Hepatic stellate cell (primary cell): ENCODE measurements at regions not wholly inside any gene's neighbourhood (a gene's known extent, or its start where the extent isn't known, plus 50 kb on each side); places are given as distances from the start of the nearest gene placed in this dataset.

Source experiments
- DNase-seq: peaks from one replicate; pipeline ENCODE4 v3.0.0; 2011; ENCODE audit warnings: low spot score

GRCh38 chr14:100658181-100658886, 68.4 kb upstream of the DLK1 start:
- DNase-seq, result no peak

- DNase-seq, result no peak
Measured at GRCh38 chr14:100659345-100660001, 67.2 kb upstream of the DLK1 start.

DNA sequence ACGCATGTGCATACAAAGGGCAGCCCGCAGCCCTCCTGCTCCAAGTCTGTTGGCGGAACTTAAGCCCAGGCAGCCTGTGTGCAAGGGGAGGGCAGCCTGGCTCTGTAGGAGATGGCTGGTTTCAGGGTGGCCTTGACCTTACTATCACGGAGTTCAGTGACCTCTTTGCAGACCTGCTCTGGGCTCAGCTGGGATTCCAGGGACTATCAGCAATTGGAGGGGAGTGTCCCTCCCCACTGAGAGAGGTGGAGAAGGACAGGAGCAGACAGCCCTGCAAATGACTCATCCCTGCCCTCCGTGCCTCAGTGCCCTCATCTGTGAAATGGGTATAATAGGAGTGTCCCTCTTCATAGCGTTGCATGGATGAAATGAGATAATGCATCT, 66.2 kb upstream of the DLK1 start:
- no peak for DNase-seq

DNA sequence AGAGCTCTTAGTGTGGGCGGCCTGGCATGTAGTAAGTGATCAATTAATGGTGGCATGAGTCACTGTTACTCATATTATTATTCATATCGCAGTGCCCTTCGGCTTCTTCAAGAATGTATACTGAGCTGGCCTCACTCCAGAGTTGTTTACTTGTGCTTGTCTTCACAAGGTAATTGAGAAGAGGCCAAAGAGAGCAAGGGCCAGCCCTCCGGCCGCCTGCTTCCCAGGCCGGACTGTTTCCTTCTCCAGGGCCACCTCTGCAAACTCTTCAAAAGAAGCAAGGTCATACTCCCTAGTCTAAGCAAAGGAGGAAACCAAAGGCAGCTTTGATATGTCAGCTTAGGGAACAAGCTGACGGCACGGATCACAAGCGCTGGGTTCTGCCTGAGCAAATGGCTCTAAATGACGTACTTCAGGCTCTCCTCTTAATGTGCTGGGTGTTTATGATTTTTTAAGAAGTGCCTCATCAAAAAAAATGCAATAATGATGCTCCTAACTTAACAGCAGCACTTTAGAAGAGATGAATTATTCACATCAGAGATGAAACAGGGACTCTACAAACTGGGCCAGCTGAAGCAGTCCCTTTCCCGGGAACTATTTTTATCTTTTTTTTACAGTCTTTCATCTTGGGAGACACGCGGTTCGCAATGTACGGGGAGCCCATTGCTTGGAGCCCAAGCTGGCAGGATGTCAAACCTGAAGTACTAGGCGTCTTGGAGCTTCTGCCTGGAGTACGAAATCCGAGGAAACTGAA, 65.6 kb upstream of the DLK1 start:
- no peak for DNase-seq

DNA sequence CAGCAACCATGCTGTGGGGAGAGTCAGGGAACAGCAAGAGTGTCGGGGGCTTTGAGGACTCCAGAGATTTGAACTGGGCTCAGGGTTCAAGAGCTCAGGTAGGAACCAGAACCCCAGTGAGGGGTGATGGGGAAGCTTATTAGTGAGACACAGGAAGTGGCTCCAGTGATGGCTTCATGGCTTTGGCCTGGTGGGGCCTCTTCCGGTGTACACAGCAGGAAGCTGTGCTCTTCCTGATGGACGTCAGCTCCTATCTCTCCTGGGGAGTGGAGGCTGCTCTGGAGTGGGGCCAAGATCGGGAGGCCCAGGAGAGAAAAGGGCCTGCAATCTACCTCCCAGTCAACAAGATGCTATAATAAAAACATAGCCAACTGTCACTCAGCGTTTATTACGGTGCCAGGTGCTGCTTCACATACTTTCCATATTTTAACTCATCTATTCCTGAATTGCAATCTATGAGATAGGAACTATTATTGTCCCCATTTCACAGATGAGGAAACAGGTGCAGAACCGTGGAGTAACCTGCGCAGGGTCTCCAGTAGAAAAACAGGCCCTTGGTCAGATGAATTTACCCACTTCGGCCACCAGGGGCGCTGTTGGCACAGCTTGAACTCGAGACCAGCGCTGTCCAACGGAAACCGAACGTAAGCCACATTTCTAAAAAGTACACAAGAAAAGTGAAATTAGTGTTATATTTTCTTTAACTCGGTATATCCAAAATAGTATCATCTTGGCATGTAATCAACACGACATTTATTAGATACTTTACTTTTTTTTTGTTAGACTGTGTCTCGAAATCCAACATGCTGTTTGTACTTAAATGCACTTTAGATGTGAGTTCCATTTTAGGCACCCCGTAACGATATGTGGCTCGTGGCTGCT, 63.6 kb upstream of the DLK1 start:
- DNase-seq, result peak; percentile 72

DNA sequence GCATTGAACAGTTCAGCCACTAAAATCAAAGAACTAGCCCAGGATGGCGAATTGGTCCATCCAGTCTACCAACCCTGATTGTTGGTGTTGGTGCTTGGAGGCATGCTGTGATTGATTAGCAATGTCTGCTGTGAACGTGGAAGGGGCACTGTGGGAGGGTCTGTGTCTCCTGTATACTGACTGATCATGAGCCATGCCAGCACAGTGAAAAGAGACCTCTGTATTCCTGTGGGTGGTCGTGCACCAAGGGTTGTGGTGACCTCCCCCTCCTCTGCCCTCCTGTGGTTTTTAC, 63.0 kb upstream of the DLK1 start:
- DNase-seq, result no peak

- no peak for DNase-seq
Measured at GRCh38 chr14:100664231-100664630, 62.5 kb upstream of the DLK1 start.

DNA sequence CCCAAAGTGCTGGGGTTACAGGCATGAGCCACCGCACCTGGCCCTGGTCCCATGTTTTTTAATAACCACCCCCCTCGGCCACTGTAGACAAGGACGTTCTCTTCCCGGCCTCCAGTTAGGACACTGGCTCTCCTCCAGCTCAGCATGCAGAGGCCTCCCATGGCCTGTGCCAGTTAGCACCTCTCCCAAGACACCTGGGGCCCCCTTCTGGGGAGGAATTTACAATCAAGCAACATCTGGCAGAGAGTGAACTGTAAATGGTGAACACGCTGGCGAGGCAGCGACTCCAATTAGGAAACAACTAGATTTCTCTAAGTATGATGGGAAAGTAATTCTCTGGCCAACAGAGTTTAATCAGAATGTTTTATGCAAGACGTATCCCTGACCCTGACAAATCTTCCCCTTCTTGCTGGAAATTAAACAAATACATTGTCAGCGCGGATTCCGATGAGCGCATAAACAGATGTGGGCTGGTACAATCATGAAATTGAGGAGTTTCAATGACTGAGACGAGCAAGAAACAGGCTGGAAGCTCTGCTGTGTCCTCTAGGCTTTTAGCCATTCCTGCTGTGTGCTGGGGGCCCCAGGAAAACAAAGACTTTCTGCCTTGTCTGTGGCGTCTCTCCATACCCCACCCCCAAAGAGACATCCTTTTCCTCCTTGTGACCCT, 61.7 kb upstream of the DLK1 start:
- DNase-seq, result no peak

DNA sequence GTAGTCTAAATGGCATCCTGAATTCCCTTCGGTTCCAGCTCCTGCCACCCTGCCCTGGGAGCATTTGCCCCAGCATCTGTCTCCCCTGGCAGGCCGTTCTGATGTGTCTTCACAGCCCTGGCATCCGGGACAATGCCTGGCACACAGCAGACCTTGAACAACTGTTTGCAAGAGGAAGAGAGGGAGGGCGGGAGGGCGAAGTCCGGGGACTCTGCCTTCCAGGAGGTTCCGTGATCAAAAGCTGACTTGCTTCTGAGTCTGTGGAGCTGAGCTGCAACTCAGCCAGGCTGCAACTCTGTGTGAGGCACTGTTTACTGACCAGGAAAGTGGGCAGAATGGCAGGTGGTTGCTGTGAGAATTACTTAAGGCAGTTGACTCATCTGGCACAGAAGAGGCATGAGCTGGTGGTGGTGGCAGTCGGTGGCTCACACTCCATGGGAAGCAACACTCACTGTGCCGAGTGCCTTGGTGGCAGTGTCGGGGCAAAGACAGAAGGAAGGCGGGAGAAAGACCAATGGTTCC, 61.1 kb upstream of the DLK1 start:
- DNase-seq, result no peak

GRCh38 chr14:100666403-100666802, 60.3 kb upstream of the DLK1 start:
- no peak for DNase-seq

- no peak for DNase-seq
Measured at GRCh38 chr14:100666851-100667250, 59.8 kb upstream of the DLK1 start.

DNA sequence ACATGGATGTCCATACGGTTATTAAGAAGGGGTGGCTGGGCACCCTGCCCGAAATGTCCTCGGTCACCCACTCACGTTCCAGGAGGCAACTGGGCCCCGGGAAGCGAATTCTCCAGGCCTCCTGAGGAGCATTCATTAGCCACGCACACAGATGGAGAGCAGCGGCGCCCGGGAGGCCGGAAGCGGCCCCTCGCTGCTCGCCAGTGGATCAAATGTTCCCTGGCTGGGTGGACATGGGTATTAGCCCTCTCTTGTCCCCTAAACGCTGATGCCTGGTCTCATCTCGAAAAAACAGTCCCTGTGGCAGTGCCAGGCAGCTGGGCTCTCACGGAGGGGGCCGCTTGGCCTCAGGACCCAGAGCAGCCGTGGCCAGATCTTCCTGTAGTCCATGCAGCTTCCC, 59.0 kb upstream of the DLK1 start:
- DNase-seq, result no peak

DNA sequence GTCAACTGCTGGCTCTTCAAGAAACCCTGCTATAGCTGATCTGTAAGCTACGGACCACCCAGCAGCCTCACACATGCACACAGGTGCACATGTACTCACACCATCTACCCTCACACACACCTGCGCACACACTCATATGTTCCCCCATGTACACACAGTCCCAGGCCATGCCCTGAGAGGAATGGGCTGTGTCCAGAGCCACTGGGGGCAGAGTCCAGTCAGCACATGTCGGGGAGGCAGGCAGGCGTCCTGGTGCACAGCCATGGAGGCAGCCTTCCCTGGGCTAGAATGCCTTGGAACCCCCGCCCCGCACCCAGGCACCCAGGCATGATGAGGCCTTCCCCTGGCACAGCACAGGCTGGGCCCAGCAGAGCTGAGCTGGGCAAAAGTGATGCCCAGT, 58.3 kb upstream of the DLK1 start:
- DNase-seq, result no peak

- no peak for DNase-seq
Measured at GRCh38 chr14:100669011-100669412, 57.7 kb upstream of the DLK1 start.

DNA sequence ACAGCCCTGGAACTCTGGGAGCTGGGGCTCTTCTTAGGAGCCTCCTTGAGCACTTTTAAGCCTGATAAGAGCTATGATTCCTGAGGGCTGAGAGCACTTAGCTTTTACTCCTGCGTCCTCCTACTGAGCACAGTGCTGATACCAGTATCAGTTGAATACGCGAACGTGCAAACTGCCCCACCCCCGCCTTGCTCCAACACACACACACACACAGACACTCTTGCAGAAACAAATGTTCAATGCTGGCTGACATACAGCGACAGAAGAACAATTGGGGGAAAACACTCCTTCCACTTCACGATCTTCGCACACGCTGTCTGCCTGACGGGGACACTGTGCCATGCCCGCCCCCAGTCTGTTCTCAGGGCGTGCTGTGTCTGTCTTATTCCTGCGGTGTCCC, 57.2 kb upstream of the DLK1 start:
- no peak for DNase-seq

DNA sequence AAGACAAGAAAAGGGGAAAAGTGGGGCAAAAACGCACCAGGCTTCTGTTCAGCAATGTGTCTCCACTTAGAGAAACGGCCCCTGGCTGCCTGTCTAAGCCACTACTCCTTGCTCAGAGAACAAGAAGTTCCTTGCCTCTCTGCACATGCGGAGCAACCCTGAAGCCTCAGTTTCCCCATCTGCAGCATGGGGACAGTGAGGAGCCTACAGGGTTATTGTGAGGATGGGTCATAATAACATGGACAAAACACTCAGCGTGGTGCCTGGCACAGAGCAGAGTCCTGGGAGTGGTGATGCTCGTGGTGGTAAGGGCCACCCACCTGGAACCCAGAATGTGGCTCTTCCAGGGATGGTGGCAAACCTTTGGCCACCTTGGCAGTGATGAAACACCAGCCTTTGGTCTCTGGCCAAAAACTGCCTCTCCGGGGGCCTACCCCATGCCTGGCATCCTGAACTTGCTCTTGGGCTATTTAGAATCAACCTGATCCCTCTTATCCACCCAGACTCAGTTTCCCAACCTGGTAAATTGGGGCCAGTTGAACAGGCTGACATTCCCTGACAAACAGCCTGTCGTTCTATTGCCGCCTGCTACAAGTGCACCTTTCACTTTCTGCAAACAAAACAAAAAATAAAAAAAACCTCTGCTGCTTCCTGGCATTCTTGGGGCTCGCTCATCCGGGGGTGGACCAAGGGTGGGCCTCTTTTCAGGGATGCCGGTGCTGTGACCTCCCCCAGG, 56.5 kb upstream of the DLK1 start:
- no peak for DNase-seq

DNA sequence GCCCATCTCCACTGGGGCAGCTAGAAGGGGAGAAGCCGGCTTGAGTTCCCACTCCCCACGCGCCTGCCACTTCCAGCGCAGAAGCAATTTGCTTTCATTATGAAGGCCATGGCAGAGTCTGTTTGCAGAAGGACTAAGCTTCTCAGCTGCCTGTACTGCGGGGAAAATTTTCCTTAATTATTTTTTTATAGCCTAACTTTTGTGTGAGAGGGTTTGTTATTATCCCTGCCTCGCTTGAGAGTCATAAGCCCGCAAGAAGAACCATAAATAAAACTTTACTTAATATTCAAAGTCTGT, 56.0 kb upstream of the DLK1 start:
- no peak for DNase-seq

GRCh38 chr14:100671386-100671901, 55.2 kb upstream of the DLK1 start:
- DNase-seq, result no peak

GRCh38 chr14:100671906-100672305, 54.8 kb upstream of the DLK1 start:
- no peak for DNase-seq

DNA sequence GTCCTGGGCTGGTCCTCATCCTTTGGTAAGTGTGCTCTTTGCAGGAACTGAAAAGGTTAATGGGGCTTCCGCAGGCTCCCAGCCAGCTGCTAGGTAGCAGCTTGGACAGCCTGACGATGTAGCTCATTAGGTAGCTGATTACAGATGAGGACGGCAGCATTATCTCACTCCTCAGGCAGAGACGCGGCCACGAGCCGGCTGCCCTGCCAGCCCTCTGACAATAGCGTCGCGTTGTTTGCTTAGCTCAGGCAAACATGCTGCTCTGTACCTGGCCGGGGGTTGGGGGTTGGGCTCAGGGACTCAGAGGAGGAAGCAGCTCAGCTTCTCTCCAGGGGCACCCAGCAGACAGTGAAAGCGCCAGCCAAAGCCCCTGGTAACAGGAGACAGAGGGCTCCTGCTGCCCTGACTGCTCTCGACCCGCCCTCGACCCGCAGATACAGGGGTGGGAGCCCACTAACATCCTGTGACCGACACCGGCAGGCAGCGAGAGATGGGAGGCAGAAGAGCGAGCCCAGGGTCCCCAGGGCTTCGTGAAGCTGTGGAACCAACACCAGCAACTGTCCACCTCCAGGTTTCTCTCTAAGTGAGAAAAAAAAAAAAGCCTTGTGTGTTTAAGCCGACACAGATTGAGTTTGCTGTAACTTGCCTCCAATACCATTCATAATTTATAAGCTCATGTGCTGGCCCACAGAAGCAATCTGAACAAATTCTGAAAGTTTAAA, 53.4 kb upstream of the DLK1 start:
- no peak for DNase-seq

DNA sequence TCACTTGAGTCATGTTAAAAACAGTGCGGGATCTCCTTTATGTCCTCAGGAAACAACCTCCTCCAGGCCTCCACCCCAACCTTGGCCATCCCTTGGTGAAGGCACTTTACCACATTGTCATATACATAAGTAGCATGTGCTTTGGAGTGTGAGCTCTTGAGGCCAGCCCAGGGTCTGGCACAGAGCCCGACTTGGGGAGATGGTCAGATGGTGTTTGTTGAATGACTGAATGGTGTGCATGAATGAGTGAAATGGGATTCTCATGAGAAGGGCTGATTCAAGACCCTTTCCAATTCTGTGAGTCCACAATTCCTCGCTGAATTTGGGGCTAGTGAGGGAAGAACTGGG, 52.9 kb upstream of the DLK1 start:
- DNase-seq, result no peak
